Neutrophil (primary cell): ENCODE measurements at regions not wholly inside any gene's neighbourhood (a gene's known extent, or its start where the extent isn't known, plus 50 kb on each side); places are given as distances from the start of the nearest gene placed in this dataset.

ENCODE experiments used
- H3K27ac ChIP-seq: fragments of 200-600 bp; sonication (generic); 2 replicates; pipeline ENCODE4 v1.5.1; 2016; ENCODE audit warnings: mild to moderate bottlenecking, moderate library complexity
- H3K27me3 ChIP-seq: fragments of 200-600 bp; sonication (generic); 2 replicates; pipeline ENCODE4 v1.6.0; 2016; ENCODE audit warnings: mild to moderate bottlenecking
- H3K36me3 ChIP-seq: fragments of 200-600 bp; sonication (generic); 2 replicates; pipeline ENCODE4 v1.5.1; 2017
- H3K4me1 ChIP-seq, 2 experiments: fragments of 200-600 bp in 1 of 2; sonication (generic) in 1 of 2; 1 replicate in 1 of 2; 2 replicates in 1 of 2; pipeline versions ENCODE4 v1.5.1 to v1.6.1; 2013 to 2016; ENCODE audit warnings: low read depth in 1 of 2, low read length in 1 of 2, mild to moderate bottlenecking in 1 of 2, moderate library complexity in 1 of 2; ENCODE audit not compliant: control insufficient read depth in 1 of 2, insufficient read depth in 1 of 2
- H3K4me3 ChIP-seq, 2 experiments: fragments of 200-600 bp in 1 of 2; sonication (generic) in 1 of 2; 1 replicate in 1 of 2; 2 replicates in 1 of 2; pipeline ENCODE4 v1.5.1; 2013 to 2016; ENCODE audit warnings: low read depth in 1 of 2, low read length in 1 of 2, mild to moderate bottlenecking in 1 of 2, moderate library complexity in 1 of 2
- H3K9me3 ChIP-seq: fragments of 200-600 bp; sonication (generic); 2 replicates; pipeline ENCODE4 v1.5.1; 2016
- CTCF ChIP-seq: fragments of 200-600 bp; sonication (generic); IDR thresholded peaks from 2 replicates; pipeline ENCODE4 v1.5.1; 2016; ENCODE audit warnings: antibody characterized with exemption

GRCh38 chr1:95383111-95383510, 149.1 kb downstream of the RWDD3 start:
- Histone ChIP-seq H3K36me3 (no peaks in the 10 kb centered on the region), H3K27me3 (no peaks in the 10 kb centered on the region), H3K9me3 (no peaks in the 10 kb centered on the region), H3K27ac (no peak overlapping the region), H3K4me3 (no peak overlapping the region), H3K4me1 (no peaks in the 10 kb centered on the region)
- TF ChIP-seq CTCF = no peak

- TF ChIP-seq CTCF = no peak
- H3K36me3 ChIP-seq = no peaks in the 10 kb centered on the region
- no peaks in the 10 kb centered on the region for H3K4me1 ChIP-seq
- no peaks in the 10 kb centered on the region for H3K27me3 ChIP-seq
- H3K27ac ChIP-seq = no peak overlapping the region
- H3K4me3 ChIP-seq = no peak overlapping the region
- H3K9me3 ChIP-seq = no peaks in the 10 kb centered on the region
Observed at GRCh38 chr1:95384567-95384966, 150.6 kb downstream of the RWDD3 start.

GRCh38 chr1:95386371-95386770, 152.4 kb downstream of the RWDD3 start:
- Histone ChIP-seq H3K27me3 (no peaks in the 10 kb centered on the region), H3K36me3 (no peaks in the 10 kb centered on the region), H3K9me3 (no peaks in the 10 kb centered on the region), H3K4me1 (no peaks in the 10 kb centered on the region), H3K27ac (no peak overlapping the region), H3K4me3 (no peak overlapping the region)
- no peak for TF ChIP-seq CTCF

- H3K27ac ChIP-seq = no peak overlapping the region
- TF ChIP-seq CTCF = no peak
Observed at GRCh38 chr1:95386915-95387314, 152.9 kb downstream of the RWDD3 start.

GRCh38 chr1:95388031-95388430, 154.0 kb downstream of the RWDD3 start:
- no peak for TF ChIP-seq CTCF
- Histone ChIP-seq H3K4me1 (no peaks in the 10 kb centered on the region), H3K27me3 (no peaks in the 10 kb centered on the region), H3K9me3 (no peaks in the 10 kb centered on the region), H3K36me3 (no peaks in the 10 kb centered on the region), H3K27ac (no peak overlapping the region), H3K4me3 (no peak overlapping the region)

More at GRCh38 chr1:95386915-95387314, 152.9 kb downstream of the RWDD3 start:
- Histone ChIP-seq H3K4me1 (no peaks in the 10 kb centered on the region), H3K27me3 (no peaks in the 10 kb centered on the region), H3K36me3 (no peaks in the 10 kb centered on the region), H3K4me3 (no peak overlapping the region), H3K9me3 (no peaks in the 10 kb centered on the region)

- Histone ChIP-seq H3K27ac (no peak overlapping the region), H3K27me3 (no peaks in the 10 kb centered on the region), H3K9me3 (no peaks in the 10 kb centered on the region), H3K36me3 (no peaks in the 10 kb centered on the region), H3K4me1 (no peaks in the 10 kb centered on the region), H3K4me3 (no peak overlapping the region)
- no peak for TF ChIP-seq CTCF
Observed at GRCh38 chr1:95393434-95393833, 159.4 kb downstream of the RWDD3 start.
